H7 (cell line): ENCODE measurements at regions not wholly inside any gene's neighbourhood (a gene's known extent, or its start where the extent isn't known, plus 50 kb on each side); places are given as distances from the start of the nearest gene placed in this dataset.
"Not testable (repeated sequence)": the region's sequence is repeated elsewhere in the genome, so short reads cannot be mapped to it uniquely, and the experiment has no call there.

Experiments used
- DNase-seq: peaks from one replicate; pipeline ENCODE4 v3.0.0; 2012
- H3K27me3 ChIP-seq: 2 replicates; pipeline ENCODE4 v1.6.0; 2011; ENCODE audit warnings: mild to moderate bottlenecking, low read length; ENCODE audit not compliant: control insufficient read depth, insufficient read depth
- H3K36me3 ChIP-seq: replicated peaks from 2 replicates; pipeline ENCODE4 v1.5.1; 2011; ENCODE audit warnings: low read length; ENCODE audit not compliant: control insufficient read depth, insufficient read depth
- H3K4me3 ChIP-seq: 2 replicates; pipeline ENCODE4 v1.5.1; 2011; ENCODE audit warnings: low read depth, mild to moderate bottlenecking, control low read depth, low read length, moderate library complexity; ENCODE audit not compliant: insufficient read depth

- Histone ChIP-seq H3K4me3 (no peak overlapping the region), H3K36me3 (no peaks in the 10 kb centered on the region), H3K27me3 (no peaks in the 10 kb centered on the region)
- DNase-seq: peak; percentile 1
Observed at GRCh38 chr1:238439511-238439910, 548.8 kb upstream of the ZP4 start.

- H3K4me3 ChIP-seq: no peak overlapping the region
- no peak for DNase-seq
Observed at GRCh38 chr1:238438311-238439270, 547.9 kb upstream of the ZP4 start.

GRCh38 chr1:238429703-238430102, 539.0 kb upstream of the ZP4 start:
- DNase-seq, H3K36me3 ChIP-seq, H3K27me3 ChIP-seq, H3K4me3 ChIP-seq: not testable (repeated sequence)

More at GRCh38 chr1:238438311-238439270, 547.9 kb upstream of the ZP4 start:
- no peaks in the 10 kb centered on the region for H3K27me3 ChIP-seq
- no peaks in the 10 kb centered on the region for H3K36me3 ChIP-seq

GRCh38 chr1:238419209-238419608, 528.5 kb upstream of the ZP4 start:
- DNase-seq: no peak
- no peak overlapping the region for H3K4me3 ChIP-seq
- no peaks in the 10 kb centered on the region for H3K36me3 ChIP-seq
- no peaks in the 10 kb centered on the region for H3K27me3 ChIP-seq

- H3K4me3 ChIP-seq: no peak overlapping the region
- no peak for DNase-seq
- H3K27me3 ChIP-seq: no peaks in the 10 kb centered on the region
- no peaks in the 10 kb centered on the region for H3K36me3 ChIP-seq
Observed at GRCh38 chr1:238409932-238410331, 519.2 kb upstream of the ZP4 start.

- Histone ChIP-seq H3K36me3 (no peaks in the 10 kb centered on the region), H3K4me3 (no peak overlapping the region), H3K27me3 (no peaks in the 10 kb centered on the region)
- DNase-seq: no peak
Observed at GRCh38 chr1:238409191-238409850, 518.6 kb upstream of the ZP4 start.

- Histone ChIP-seq H3K36me3 (no peaks in the 10 kb centered on the region), H3K4me3 (no peak overlapping the region), H3K27me3 (no peaks in the 10 kb centered on the region)
- DNase-seq: no peak
Observed at GRCh38 chr1:238408737-238409136, 518.0 kb upstream of the ZP4 start.

GRCh38 chr1:238406098-238406860, 515.6 kb upstream of the ZP4 start:
- Histone ChIP-seq H3K27me3 (no peaks in the 10 kb centered on the region), H3K4me3 (no peak overlapping the region), H3K36me3 (no peaks in the 10 kb centered on the region)
- DNase-seq: no peak

GRCh38 chr1:238404921-238405320, 514.2 kb upstream of the ZP4 start:
- no peaks in the 10 kb centered on the region for H3K27me3 ChIP-seq
- no peak overlapping the region for H3K4me3 ChIP-seq
- H3K36me3 ChIP-seq: no peaks in the 10 kb centered on the region
- no peak for DNase-seq

GRCh38 chr1:238404481-238404880, 513.8 kb upstream of the ZP4 start:
- DNase-seq: no peak

GRCh38 chr1:238401144-238401543, 510.4 kb upstream of the ZP4 start:
- H3K36me3 ChIP-seq: no peaks in the 10 kb centered on the region
- no peaks in the 10 kb centered on the region for H3K27me3 ChIP-seq
- no peak for DNase-seq
- H3K4me3 ChIP-seq: no peak overlapping the region

More at GRCh38 chr1:238404481-238404880, 513.8 kb upstream of the ZP4 start:
- no peaks in the 10 kb centered on the region for H3K27me3 ChIP-seq
- no peak overlapping the region for H3K4me3 ChIP-seq
- no peaks in the 10 kb centered on the region for H3K36me3 ChIP-seq

GRCh38 chr1:238399558-238399957, 508.8 kb upstream of the ZP4 start:
- Histone ChIP-seq H3K4me3 (no peak overlapping the region), H3K27me3 (no peaks in the 10 kb centered on the region), H3K36me3 (no peaks in the 10 kb centered on the region)
- peak; percentile 30 for DNase-seq

GRCh38 chr1:238396140-238396539, 505.4 kb upstream of the ZP4 start:
- H3K4me3 ChIP-seq: no peak overlapping the region
- DNase-seq: no peak

GRCh38 chr1:238384381-238384780, 493.7 kb upstream of the ZP4 start:
- H3K36me3 ChIP-seq: no peaks in the 10 kb centered on the region
- no peak overlapping the region for H3K4me3 ChIP-seq
- DNase-seq: no peak
- H3K27me3 ChIP-seq: no peaks in the 10 kb centered on the region

More at GRCh38 chr1:238396140-238396539, 505.4 kb upstream of the ZP4 start:
- Histone ChIP-seq H3K36me3 (no peaks in the 10 kb centered on the region), H3K27me3 (no peaks in the 10 kb centered on the region)
